Breast epithelium (tissue), 3 donors: ENCODE measurements at regions not wholly inside any gene's neighbourhood (a gene's known extent, or its start where the extent isn't known, plus 50 kb on each side); places are given as distances from the start of the nearest gene placed in this dataset.

ENCODE experiments used
- POLR2A ChIP-seq: fragments of 450-650 bp; IDR thresholded peaks from one replicate; pipeline ENCODE4 v1.6.1; 2016; ENCODE audit warnings: antibody characterized with exemption, mild to moderate bottlenecking, moderate library complexity
- POLR2AphosphoS5 ChIP-seq, 3 donors: sonication (generic); formaldehyde crosslinking; IDR thresholded peaks; one replicate each; pipeline ENCODE4 v1.6.1; 2017; ENCODE audit warnings: antibody characterized with exemption in 3 of 3
- TF ChIP-seq, protein P1 (sequence below), 3 donors: fragments of 450-650 bp; IDR thresholded peaks; one replicate each; pipeline ENCODE4 v1.5.1; 2016 to 2017; ENCODE audit warnings: antibody characterized with exemption in 3 of 3, mild to moderate bottlenecking in 3 of 3, moderate library complexity in 3 of 3

DNA sequence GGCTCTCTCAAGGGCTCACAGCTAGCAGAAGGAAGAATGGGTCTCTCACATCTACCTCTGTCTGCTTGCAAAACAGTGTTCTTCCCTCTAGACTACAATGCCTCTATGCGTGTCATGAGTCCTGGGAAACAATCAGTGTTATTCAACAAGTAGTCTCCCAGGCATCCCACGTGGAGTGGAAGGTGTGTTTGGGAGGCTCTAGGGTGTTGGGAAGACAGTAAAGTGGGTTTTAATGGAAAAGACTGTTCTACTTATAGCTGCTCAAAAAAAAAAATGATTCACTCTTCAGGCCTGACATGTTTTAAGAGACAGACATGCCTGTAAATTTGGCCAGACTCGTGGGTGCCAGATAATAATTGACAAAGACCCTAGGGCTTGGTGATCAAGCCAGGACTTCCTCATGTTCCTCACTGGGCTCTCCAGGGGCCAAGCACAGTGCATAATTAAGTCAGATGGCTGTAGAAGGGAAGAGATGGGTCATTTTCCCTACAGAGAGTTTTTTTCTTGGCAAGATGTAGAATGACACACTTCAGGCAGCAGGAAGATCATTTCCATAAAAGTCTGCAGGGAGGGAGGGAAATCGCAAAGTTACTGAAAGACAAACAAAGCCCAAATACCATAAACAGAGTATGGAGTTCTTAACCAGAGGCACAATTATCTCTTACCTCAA, 246.4 kb downstream of the ACTL7B start:
- TF ChIP-seq POLR2AphosphoS5 (IDR thresholded peaks at IDR 0.05) (no peak), POLR2A (no peak)
- TF ChIP-seq, protein P1, sequence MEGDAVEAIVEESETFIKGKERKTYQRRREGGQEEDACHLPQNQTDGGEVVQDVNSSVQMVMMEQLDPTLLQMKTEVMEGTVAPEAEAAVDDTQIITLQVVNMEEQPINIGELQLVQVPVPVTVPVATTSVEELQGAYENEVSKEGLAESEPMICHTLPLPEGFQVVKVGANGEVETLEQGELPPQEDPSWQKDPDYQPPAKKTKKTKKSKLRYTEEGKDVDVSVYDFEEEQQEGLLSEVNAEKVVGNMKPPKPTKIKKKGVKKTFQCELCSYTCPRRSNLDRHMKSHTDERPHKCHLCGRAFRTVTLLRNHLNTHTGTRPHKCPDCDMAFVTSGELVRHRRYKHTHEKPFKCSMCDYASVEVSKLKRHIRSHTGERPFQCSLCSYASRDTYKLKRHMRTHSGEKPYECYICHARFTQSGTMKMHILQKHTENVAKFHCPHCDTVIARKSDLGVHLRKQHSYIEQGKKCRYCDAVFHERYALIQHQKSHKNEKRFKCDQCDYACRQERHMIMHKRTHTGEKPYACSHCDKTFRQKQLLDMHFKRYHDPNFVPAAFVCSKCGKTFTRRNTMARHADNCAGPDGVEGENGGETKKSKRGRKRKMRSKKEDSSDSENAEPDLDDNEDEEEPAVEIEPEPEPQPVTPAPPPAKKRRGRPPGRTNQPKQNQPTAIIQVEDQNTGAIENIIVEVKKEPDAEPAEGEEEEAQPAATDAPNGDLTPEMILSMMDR (IDR thresholded peaks at IDR 0.05), result no peak
